ENCODE measurements at regions not wholly inside any gene's neighbourhood (a gene's known extent, or its start where the extent isn't known, plus 50 kb on each side); places are given as distances from the start of the nearest gene placed in this dataset.
"Not testable (repeated sequence)": the region's sequence is repeated elsewhere in the genome, so short reads cannot be mapped to it uniquely, and the experiment has no call there.

DNA sequence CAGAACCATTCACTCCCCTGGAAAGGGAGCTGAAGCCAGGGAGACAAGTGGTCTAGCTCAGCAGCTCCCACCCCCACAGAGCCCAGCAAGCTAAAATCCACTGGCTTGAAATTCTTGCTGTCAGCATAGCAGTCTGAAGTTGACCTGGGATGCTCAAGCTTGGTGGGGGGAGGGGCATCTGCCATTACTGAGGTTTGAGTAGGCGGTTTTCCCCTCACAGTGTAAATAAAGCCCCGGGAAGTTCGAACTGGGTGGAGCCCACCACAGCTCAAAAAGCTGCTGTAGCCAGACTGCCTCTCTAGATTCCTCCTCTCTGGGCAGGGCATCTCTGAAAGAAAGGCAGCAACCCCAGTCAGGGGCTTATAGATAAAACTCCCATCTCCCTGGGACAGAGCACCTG is 171.3 kb upstream of the E2F8 start:
- H3K4me1 Mint-ChIP-seq; H3K36me3 Mint-ChIP-seq (ENCODE audit: low read depth); H3K9me3 Mint-ChIP-seq; ATAC-seq; H3K27ac Mint-ChIP-seq; DNase-seq; H3K4me3 Mint-ChIP-seq: not testable (repeated sequence)
- peaks cover 16% of the 10 kb centered on the region for H3K27me3 Mint-ChIP-seq

DNA sequence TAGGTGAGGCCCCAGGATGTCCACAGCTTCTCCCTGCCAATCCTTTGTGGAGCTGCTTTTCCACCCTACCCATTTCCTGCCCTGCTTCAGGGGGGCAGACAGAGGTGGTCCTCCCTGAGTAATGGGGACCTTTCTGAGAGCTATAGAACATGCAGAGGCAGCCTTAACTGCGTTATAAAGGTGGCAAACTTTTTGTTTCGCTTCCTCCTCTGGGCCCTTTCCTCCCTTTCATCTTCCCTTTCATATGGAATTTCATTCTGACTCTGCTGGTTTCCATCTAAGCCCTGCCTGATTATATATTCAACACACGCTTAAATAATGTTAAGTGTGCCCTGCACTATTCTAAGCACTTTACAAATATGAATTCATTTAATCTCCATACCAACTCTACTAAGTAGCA is 169.3 kb upstream of the E2F8 start:
- no peak overlapping the region for H3K27ac Mint-ChIP-seq
- peaks cover 3% of the 10 kb centered on the region for H3K9me3 Mint-ChIP-seq
- no peak for DNase-seq
- H3K4me1 Mint-ChIP-seq, result no peaks in the 10 kb centered on the region
- ATAC-seq, result no peak
- H3K36me3 Mint-ChIP-seq (ENCODE audit: low read depth), result no peaks in the 10 kb centered on the region
- no peak overlapping the region for H3K4me3 Mint-ChIP-seq
- peaks cover 18% of the 10 kb centered on the region for H3K27me3 Mint-ChIP-seq

DNA sequence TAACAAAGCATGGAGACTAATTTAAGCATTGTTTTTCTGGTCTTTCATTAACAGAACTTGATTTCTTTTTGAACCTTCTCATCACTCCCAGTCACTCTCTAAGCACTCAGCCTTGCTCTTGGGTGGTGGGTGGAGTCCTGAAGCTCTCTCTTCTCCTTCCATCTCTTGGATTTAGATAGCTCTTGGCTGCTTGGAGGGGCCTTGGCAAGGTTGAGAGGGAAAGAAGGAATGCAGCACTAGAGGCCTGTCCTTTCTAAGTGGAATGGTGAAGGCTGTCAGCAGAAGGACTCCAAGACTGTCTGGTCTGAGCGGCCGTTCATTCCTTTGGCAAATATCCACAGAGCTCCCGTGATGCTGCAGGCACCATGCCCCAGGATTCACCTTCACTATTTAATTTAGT is 168.6 kb upstream of the E2F8 start:
- no peaks in the 10 kb centered on the region for H3K36me3 Mint-ChIP-seq (ENCODE audit: low read depth)

DNA sequence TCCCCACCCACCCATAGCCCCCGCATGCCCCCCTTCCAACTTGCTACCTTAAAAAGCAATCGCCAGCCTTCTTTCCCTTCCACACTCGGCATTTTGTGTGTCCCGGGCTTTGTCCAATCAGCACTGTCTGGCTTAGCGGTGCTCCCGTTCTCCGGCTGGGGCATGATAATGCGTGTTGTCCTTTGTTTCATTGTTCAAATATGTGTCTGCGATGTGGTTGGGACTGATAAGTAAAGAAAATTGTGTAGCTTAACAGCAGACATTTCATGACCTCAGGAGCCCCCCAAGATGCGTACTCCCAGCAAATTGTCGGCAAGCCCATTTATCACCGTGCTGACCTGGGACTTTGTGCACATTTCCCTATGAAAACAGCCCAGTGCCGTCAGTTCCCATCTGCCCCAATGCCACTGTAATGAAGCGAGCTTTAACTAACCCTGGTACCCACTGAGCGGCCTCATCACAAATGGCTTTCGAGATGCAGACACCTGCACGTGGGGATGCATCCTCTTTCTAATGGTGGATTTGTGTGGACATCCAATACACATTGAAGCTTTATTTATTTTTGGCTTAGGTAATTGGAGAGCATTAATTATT is 167.0 kb upstream of the E2F8 start:
- H3K9me3 Mint-ChIP-seq, result no peaks in the 10 kb centered on the region
- ATAC-seq (no peak), DNase-seq (no peak)
- no peaks in the 10 kb centered on the region for H3K36me3 Mint-ChIP-seq (ENCODE audit: low read depth)
- H3K4me1 Mint-ChIP-seq, result no peaks in the 10 kb centered on the region
- no peak overlapping the region for H3K4me3 Mint-ChIP-seq
- peaks cover 18% of the 10 kb centered on the region for H3K27me3 Mint-ChIP-seq
- no peak overlapping the region for H3K27ac Mint-ChIP-seq

More for the DNA sequence above, 168.6 kb upstream of the E2F8 start:
- Mint-ChIP-seq H3K4me1 (no peaks in the 10 kb centered on the region), H3K4me3 (no peak overlapping the region), H3K9me3 (peaks cover under 1% of the 10 kb centered on the region), H3K27ac (no peak overlapping the region), H3K27me3 (peaks cover 15% of the 10 kb centered on the region)
- ATAC-seq, result no peak
- DNase-seq, result no peak

DNA sequence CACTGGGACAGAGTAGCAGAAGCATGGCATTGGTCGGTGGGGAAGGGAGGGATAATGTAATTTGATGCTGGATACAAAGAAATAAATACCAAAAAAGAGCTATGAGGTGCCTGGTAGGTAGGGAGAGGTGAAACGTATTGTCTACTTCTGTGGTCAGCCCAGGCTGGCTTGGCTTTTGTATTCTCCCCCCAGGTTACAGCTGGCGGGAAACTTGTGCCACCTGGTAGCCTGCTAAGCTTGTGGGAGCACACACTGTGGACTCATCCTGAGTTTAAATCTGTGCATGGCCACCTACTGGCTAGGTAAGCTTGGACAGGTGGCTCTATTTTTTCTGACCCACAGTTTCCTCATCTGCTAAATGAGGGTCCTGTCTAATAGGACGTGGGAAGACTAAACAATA is 165.2 kb upstream of the E2F8 start:
- Mint-ChIP-seq H3K4me3 (no peak overlapping the region), H3K36me3 (ENCODE audit: low read depth) (no peaks in the 10 kb centered on the region), H3K9me3 (no peaks in the 10 kb centered on the region), H3K27ac (no peak overlapping the region), H3K27me3 (peaks cover 21% of the 10 kb centered on the region), H3K4me1 (no peaks in the 10 kb centered on the region)
- ATAC-seq (no peak), DNase-seq (no peak)

DNA sequence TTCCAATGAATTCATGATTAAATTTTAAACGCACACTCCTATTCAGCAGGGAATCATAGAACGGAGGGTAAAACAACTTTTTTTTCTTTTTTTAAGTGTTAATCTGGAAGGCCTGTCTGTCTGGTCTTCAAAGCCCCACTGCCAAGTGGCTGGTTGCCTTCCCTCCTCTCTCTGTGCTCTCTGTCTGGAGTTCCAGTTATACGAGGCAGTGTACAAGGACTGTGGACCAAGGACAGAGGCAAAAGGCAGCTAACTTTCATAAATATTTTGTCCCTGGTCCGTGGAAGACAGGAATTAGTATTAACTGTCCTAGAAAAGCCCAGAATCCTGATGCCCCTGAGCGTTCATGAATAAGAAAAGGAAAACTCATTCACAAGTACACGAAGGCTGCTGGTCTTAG is 164.0 kb upstream of the E2F8 start:
- no peak overlapping the region for H3K27ac Mint-ChIP-seq
- no peaks in the 10 kb centered on the region for H3K9me3 Mint-ChIP-seq
- H3K36me3 Mint-ChIP-seq (ENCODE audit: low read depth), result no peaks in the 10 kb centered on the region
- no peak for DNase-seq
- peaks cover 17% of the 10 kb centered on the region for H3K27me3 Mint-ChIP-seq
- H3K4me3 Mint-ChIP-seq, result no peak overlapping the region
- no peaks in the 10 kb centered on the region for H3K4me1 Mint-ChIP-seq
- no peak for ATAC-seq

DNA sequence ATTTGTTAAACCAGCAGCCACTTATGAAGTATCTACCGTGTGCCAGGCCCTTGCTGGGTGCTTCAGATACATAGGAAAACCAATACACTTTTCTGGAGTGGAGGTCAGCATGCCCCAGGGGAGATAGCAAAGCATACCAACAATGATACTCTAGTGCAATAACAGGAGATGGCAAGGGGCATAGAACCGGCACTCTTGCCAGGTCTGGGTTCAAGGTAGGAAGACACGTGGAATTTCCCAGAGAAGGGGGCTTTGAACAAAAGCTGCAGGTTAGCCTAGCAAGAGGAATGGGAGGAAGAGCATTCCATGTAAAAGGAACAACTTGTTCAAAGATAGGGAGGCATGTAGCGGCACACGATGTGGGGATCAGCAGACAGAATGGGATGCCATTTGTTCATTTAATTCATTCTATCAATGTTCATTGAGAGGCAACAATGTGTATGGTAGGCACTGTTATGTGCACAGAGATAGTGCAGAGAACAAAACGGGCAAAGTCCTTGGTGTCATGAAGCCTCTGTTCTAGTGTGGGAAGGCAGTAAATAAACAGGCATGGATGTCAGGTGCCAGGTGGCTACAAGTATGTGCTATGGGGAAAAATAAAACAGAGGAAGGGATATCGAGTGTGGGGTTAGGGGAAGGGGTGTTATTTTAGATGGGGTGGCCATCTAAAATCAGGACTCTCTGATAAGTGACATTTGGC is 162.6 kb upstream of the E2F8 start:
- no peaks in the 10 kb centered on the region for H3K36me3 Mint-ChIP-seq (ENCODE audit: low read depth)
- H3K27me3 Mint-ChIP-seq, result peaks cover 13% of the 10 kb centered on the region
- no peak for DNase-seq
- H3K4me1 Mint-ChIP-seq, result no peaks in the 10 kb centered on the region
- no peak overlapping the region for H3K4me3 Mint-ChIP-seq
- H3K27ac Mint-ChIP-seq, result no peak overlapping the region
- ATAC-seq, result no peak
- H3K9me3 Mint-ChIP-seq, result no peaks in the 10 kb centered on the region

DNA sequence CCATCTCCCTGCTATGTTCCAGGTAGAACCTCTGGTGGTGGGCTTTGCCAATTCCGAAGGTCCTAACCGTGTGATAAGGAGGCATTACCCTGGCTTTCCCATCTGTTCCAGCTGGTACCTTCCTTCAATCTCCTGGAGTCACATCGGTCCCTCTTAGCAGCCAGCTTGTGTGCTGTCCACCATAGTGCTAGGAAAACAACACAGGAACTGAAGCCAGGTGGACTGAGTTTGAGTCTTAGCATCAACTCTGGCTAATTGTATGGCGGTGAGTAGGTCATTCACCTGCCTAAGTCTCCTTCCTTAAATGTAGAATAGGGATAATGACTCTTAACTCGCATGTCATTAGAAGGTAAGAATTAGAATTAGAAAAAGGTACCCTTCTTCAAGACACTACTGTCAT is 159.6 kb upstream of the E2F8 start:
- ATAC-seq (no peak), DNase-seq (no peak)
- no peak overlapping the region for H3K4me3 Mint-ChIP-seq
- no peaks in the 10 kb centered on the region for H3K9me3 Mint-ChIP-seq
- no peaks in the 10 kb centered on the region for H3K4me1 Mint-ChIP-seq
- peaks cover 11% of the 10 kb centered on the region for H3K27me3 Mint-ChIP-seq
- H3K27ac Mint-ChIP-seq, result no peak overlapping the region
- no peaks in the 10 kb centered on the region for H3K36me3 Mint-ChIP-seq (ENCODE audit: low read depth)

DNA sequence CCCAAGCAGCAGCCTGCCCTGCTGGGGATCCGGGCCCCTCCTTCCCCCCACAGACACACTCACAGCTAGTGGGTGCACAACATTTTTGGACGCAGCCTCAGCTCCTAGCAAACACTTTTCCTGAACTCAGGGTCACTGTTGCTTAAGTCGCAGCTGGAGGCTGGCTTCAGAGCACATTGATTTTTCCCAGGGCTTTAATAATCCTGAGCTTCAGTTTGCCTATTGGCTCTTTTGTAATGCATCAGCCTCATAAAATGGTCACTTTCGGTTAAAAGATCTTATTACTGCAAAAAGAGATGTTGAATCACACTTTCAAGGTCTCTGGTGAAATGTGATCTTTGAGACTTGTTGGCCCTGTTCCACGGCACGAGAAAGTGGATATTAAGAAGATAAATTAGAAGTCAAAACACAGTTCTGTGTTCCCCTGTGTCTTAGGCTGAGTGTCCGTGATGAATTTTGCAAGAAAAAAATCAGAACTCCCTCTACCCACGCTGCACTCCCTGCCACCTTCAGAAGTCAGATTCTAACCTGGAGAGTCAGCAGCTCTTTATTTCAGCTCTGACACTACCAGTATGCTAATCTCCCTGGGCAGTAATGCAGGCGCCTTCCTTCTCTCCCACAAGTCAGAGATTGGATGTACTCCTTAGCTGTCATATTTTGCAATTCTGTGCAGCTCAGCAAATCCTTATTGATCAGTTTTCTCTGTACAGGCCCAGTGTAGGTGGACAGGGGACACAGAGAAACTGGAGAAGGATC is 158.2 kb upstream of the E2F8 start:
- ATAC-seq, result no peak
- H3K27me3 Mint-ChIP-seq, result peaks cover 12% of the 10 kb centered on the region

DNA sequence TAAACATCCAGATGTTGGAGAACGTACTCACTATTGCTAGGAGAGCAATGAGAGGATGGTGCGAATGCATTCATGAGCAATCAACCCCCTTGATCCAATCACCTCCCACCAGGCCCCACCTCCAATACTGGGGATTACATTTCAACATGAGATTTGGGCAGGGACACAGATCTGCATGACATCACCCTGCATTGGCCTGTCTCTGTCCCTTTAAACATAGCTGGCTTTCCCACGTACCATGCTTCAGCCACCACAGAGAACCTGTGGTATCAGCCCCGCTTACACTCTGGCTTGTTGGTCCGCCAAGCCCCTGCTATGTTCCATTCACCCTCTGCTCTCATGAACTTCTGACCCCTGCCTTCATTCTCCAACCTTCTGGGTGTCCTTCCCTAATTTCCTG is 157.5 kb upstream of the E2F8 start:
- no peak for ATAC-seq
- no peaks in the 10 kb centered on the region for H3K9me3 Mint-ChIP-seq

More for the DNA sequence above, 158.2 kb upstream of the E2F8 start:
- Mint-ChIP-seq H3K9me3 (no peaks in the 10 kb centered on the region), H3K27ac (no peak overlapping the region), H3K4me1 (peaks cover 4% of the 10 kb centered on the region), H3K36me3 (ENCODE audit: low read depth) (no peaks in the 10 kb centered on the region), H3K4me3 (no peak overlapping the region)
- DNase-seq, result no peak

DNA sequence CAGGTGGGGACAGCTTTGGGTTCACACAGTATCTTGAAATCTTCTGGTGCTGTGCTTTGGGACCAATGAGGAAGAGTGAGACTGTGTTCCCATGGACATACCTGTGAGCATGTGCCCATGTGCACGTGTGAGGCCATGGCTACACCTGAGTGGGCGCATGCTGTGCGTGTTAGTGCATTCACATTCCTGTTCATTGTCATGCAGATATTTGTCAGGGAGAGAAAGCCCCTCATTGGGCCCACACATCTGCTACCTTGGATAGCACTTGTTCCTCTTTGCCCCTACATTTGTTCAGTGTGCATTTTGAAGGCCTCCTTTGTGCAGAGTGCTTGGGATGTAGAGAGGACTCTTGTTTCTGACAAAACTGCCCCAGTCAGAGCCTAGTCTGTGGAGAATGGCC is 154.3 kb upstream of the E2F8 start:
- peaks cover 4% of the 10 kb centered on the region for H3K4me1 Mint-ChIP-seq
- no peaks in the 10 kb centered on the region for H3K9me3 Mint-ChIP-seq
- DNase-seq (no peak), ATAC-seq (no peak)
- H3K36me3 Mint-ChIP-seq (ENCODE audit: low read depth), result no peaks in the 10 kb centered on the region
- peaks cover 13% of the 10 kb centered on the region for H3K27me3 Mint-ChIP-seq
- H3K27ac Mint-ChIP-seq, result no peak overlapping the region
- H3K4me3 Mint-ChIP-seq, result no peak overlapping the region

More for the DNA sequence above, 157.5 kb upstream of the E2F8 start:
- Mint-ChIP-seq H3K27ac (no peak overlapping the region), H3K27me3 (peaks cover 6% of the 10 kb centered on the region), H3K36me3 (ENCODE audit: low read depth) (no peaks in the 10 kb centered on the region), H3K4me1 (peaks cover 4% of the 10 kb centered on the region), H3K4me3 (no peak overlapping the region)
- DNase-seq, result no peak

DNA sequence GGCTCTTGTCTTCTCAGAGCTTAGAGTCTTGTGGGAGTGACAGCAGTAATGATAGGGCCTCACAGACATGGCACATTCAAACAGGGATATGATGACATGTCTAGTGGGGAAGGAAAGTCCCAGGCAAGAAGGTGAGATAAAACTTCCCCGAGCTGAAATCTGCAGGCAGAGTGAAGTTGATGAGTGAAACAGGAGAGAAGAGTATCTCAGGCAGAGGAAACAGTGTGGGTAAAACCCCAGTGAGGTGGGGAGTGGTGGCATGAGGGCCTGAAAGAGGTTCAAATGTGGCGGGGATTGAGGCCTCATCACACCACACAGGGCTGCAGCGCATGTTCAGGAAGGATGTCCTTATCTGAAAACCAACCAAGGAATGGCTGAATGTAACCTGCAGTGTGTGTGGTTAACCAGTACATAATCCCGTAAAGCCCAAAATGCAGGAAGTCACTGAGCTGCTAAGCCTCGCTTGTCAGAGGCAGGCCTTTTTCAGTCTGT is 153.8 kb upstream of the E2F8 start:
- H3K4me3 Mint-ChIP-seq, result no peak overlapping the region
- peaks cover 13% of the 10 kb centered on the region for H3K27me3 Mint-ChIP-seq
- no peak overlapping the region for H3K27ac Mint-ChIP-seq
- no peaks in the 10 kb centered on the region for H3K36me3 Mint-ChIP-seq (ENCODE audit: low read depth)
- ATAC-seq (peak; percentile 52), DNase-seq (no peak)
- peaks cover 4% of the 10 kb centered on the region for H3K4me1 Mint-ChIP-seq
- H3K9me3 Mint-ChIP-seq, result no peaks in the 10 kb centered on the region

DNA sequence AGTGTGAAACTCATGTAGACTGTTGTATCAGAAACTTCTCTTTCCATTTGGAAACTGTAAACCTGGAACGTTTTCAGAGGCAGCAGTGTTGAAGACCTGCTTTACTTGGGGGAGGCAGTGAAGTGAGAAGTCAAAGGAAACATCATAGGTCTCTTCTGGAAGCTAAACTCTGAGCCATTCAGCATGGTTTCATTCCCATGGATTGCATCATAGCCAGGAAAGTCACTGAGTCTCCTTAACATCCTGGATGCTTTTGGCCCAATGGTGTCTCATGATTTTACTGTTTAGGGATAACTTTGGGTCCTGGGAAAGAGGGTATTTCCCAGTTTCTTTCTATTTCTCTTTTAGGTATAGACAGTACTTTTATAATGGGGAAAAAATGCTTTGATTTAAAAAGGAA is 153.2 kb upstream of the E2F8 start:
- Mint-ChIP-seq H3K36me3 (ENCODE audit: low read depth) (no peaks in the 10 kb centered on the region), H3K27me3 (peaks cover 13% of the 10 kb centered on the region), H3K27ac (no peak overlapping the region), H3K4me1 (peaks cover 4% of the 10 kb centered on the region), H3K9me3 (no peaks in the 10 kb centered on the region), H3K4me3 (no peak overlapping the region)
- ATAC-seq (no peak), DNase-seq (no peak)

DNA sequence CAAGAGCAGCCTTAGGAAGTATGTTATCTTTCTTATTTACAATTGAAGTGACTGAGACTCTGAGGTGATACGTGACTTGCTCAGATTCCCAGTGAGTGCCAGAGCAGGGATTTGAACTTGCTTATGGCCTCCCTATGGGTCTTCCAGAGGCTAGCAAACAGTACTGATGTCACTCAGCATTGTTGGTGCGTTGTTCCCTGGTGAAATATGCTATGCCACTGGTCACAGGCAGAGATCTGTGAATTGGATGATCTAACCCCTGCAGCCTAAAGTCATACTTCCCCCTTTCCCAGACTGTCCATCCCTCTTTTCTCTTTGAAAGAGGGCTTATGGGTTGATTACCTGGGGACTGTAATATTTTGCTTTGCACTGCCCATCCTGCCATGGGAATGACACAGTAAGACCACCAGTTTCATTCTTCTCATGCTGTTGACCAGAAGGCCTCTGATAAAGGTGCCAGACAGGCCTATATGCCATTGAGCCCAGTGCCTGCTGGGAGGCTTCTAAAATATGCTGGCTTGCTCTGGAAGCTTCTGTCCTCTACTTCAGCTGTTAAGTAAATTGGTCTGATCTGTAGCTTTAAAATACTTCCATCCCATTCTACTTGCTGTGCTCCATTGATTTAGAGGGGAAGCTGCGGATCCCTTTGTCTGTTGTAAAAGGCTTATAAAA is 152.2 kb upstream of the E2F8 start:
- DNase-seq, result no peak
- ATAC-seq, result no peak
- no peak overlapping the region for H3K27ac Mint-ChIP-seq
- H3K4me3 Mint-ChIP-seq, result no peak overlapping the region
- H3K4me1 Mint-ChIP-seq, result peaks cover 4% of the 10 kb centered on the region
- no peaks in the 10 kb centered on the region for H3K9me3 Mint-ChIP-seq
- H3K36me3 Mint-ChIP-seq (ENCODE audit: low read depth), result no peaks in the 10 kb centered on the region
- H3K27me3 Mint-ChIP-seq, result peaks cover 13% of the 10 kb centered on the region
